HEK293T (cell line): ENCODE measurements at regions not wholly inside any gene's neighbourhood (a gene's known extent, or its start where the extent isn't known, plus 50 kb on each side); places are given as distances from the start of the nearest gene placed in this dataset.

Experiments
- CTCF ChIA-PET: fragments of 350-600 bp; formaldehyde crosslinking; extraction: SDS; loops from one replicate; lab custom pipeline; 2021; ENCODE audit warnings: antibody characterized with exemption, inconsistent platforms; lab: Yijun Ruan, JAX
- POLR2A ChIA-PET: fragments of 350-600 bp; formaldehyde crosslinking; extraction: SDS; loops from one replicate; lab custom pipeline; 2020; ENCODE audit warnings: antibody characterized with exemption, inconsistent platforms; lab: Yijun Ruan, JAX
- DNase-seq: peaks from one replicate; pipeline ENCODE4 v3.0.0; 2012; ENCODE audit warnings: mixed read lengths; ENCODE audit errors: extremely low spot score
- ARNT ChIP-seq: fragments of 450-650 bp; IDR thresholded peaks from 2 replicates; pipeline ENCODE4 v1.6.1; 2017; ENCODE audit warnings: mild to moderate bottlenecking
- BHLHE40 ChIP-seq: fragments of 450-650 bp; IDR thresholded peaks from 2 replicates; pipeline ENCODE4 v1.6.1; 2016; ENCODE audit warnings: mild to moderate bottlenecking, moderate library complexity, borderline replicate concordance
- CTBP1 ChIP-seq: fragments of 450-650 bp; IDR thresholded peaks from 2 replicates; pipeline ENCODE4 v1.6.1; 2016; ENCODE audit warnings: borderline replicate concordance
- ELF4 ChIP-seq: fragments of 450-650 bp; IDR thresholded peaks from 2 replicates; pipeline ENCODE4 v1.6.1; 2017; ENCODE audit warnings: antibody characterized with exemption
- FOXA1 ChIP-seq: fragments of 450-650 bp; IDR thresholded peaks from 2 replicates; pipeline ENCODE4 v1.6.1; 2016; ENCODE audit warnings: mild to moderate bottlenecking
- FOXK2 ChIP-seq: fragments of 450-650 bp; IDR thresholded peaks from 2 replicates; pipeline ENCODE4 v1.6.1; 2016; ENCODE audit warnings: mild to moderate bottlenecking
- FOXM1 ChIP-seq: fragments of 450-650 bp; IDR thresholded peaks from 2 replicates; pipeline ENCODE4 v1.6.1; 2017; ENCODE audit warnings: mild to moderate bottlenecking, borderline replicate concordance
- HDGF ChIP-seq: fragments of 450-650 bp; IDR thresholded peaks from 2 replicates; pipeline ENCODE4 v1.6.1; 2017; ENCODE audit warnings: antibody characterized with exemption, borderline replicate concordance
- L3MBTL2 ChIP-seq: fragments of 450-650 bp; conservative IDR thresholded peaks from 2 replicates; pipeline ENCODE4 v1.6.1; 2016; ENCODE audit warnings: mild to moderate bottlenecking
- LEF1 ChIP-seq: fragments of 450-650 bp; IDR thresholded peaks from 2 replicates; pipeline ENCODE4 v1.6.1; 2017; ENCODE audit warnings: mild to moderate bottlenecking, borderline replicate concordance
- NFRKB ChIP-seq: fragments of 450-650 bp; IDR thresholded peaks from 2 replicates; pipeline ENCODE4 v1.6.1; 2016; ENCODE audit warnings: mild to moderate bottlenecking, moderate library complexity
- PKNOX1 ChIP-seq: fragments of 450-650 bp; IDR thresholded peaks from 2 replicates; pipeline ENCODE4 v1.6.1; 2016
- SP1 ChIP-seq: fragments of 450-650 bp; IDR thresholded peaks from 2 replicates; pipeline ENCODE4 v1.6.1; 2017
- SUZ12 ChIP-seq: fragments of 450-650 bp; IDR thresholded peaks from 2 replicates; pipeline ENCODE4 v1.6.1; 2016; ENCODE audit warnings: mild to moderate bottlenecking
- TARDBP ChIP-seq: fragments of 450-650 bp; IDR thresholded peaks from 2 replicates; pipeline ENCODE4 v1.6.1; 2016
- ZNF384 ChIP-seq: fragments of 450-650 bp; IDR thresholded peaks from 2 replicates; pipeline ENCODE4 v1.6.1; 2016

- TF ChIP-seq LEF1 (no peak), PKNOX1 (no peak), SUZ12 (no peak), CTBP1 (no peak), FOXM1 (no peak)
- no peak for DNase-seq
- POLR2A ChIA-PET, result no interaction called here
- CTCF ChIA-PET, result no interaction called here
Observed at GRCh38 chr3:181797431-181797830, 85.7 kb downstream of the SOX2 start.

DNA sequence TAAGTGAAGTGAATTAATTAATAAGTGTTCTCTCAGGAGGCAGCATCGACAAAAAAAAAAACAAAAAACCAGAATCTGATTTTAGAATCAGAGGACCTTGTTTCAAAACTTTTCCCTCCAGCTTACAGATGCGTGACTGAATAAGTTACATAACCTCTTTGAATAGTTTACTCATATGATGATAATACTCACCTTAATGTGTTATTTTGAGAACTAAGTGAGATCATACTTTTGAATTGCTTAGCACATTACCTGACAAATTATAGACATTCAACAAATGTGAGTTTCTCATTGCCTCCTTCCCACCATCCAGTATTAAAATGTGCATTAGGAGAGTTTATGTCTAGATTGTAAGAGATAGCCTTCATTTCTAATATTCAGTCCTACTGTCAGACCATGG is 94.0 kb downstream of the SOX2 start:
- CTCF ChIA-PET, result no interaction called here
- DNase-seq, result no peak
- TF ChIP-seq CTBP1, result no peak
- TF ChIP-seq L3MBTL2, result no peak
- no peak for TF ChIP-seq FOXM1
- TF ChIP-seq PKNOX1, result no peak
- TF ChIP-seq SUZ12, result no peak
- no peak for TF ChIP-seq ELF4
- TF ChIP-seq BHLHE40, result no peak
- TF ChIP-seq NFRKB, result no peak
- TF ChIP-seq HDGF, result no peak
- no peak for TF ChIP-seq FOXK2
- no peak for TF ChIP-seq LEF1
- TF ChIP-seq TARDBP, result no peak
- POLR2A ChIA-PET, result no interaction called here

GRCh38 chr3:181808053-181808452 is 96.3 kb downstream of the SOX2 start:
- POLR2A ChIA-PET, result no interaction called here
- TF ChIP-seq FOXM1 (no peak), BHLHE40 (no peak), L3MBTL2 (no peak), ZNF384 (no peak), FOXK2 (no peak)
- CTCF ChIA-PET, result no interaction called here
- no peak for DNase-seq

DNA sequence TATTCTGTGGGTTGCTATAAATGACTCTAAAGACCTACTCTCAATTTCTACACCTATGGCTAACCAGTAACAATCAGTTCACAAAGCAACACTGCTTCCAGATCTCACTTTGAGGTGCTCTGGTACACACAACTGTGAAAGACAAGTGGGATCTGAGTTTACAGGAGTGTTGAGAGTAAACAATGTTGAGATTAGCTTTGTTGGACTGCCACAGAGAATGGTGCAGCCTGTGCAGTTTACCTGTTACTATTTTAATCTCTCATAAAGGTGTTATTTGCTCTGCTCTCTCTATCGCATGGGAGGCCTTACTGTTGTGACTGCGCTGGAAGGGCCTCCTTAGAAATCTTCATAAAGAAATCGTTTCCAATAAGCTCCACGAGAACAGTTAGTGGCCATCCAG is 112.0 kb downstream of the SOX2 start:
- POLR2A ChIA-PET, result no interaction called here

GRCh38 chr3:181824961-181825360 is 113.2 kb downstream of the SOX2 start:
- ChIA-PET CTCF (interaction anchor here (0.6 kb wide), 1 partner anchor 9 kb away, joined by 3 read pairs; no protein-coding TSS in a partner anchor), POLR2A (no interaction called here)
- no peak for DNase-seq
- no peak for TF ChIP-seq TARDBP
- TF ChIP-seq BHLHE40, result no peak
- TF ChIP-seq SP1, result no peak
- no peak for TF ChIP-seq CTBP1
- TF ChIP-seq FOXK2, result no peak
- TF ChIP-seq HDGF, result no peak
- no peak for TF ChIP-seq L3MBTL2

More for the DNA sequence above, 112.0 kb downstream of the SOX2 start:
- TF ChIP-seq BHLHE40 (no peak), FOXA1 (no peak), PKNOX1 (no peak), SP1 (no peak), CTBP1 (no peak), FOXK2 (no peak), SUZ12 (no peak), ELF4 (no peak), TARDBP (no peak), ZNF384 (no peak), L3MBTL2 (no peak), LEF1 (no peak), FOXM1 (no peak), NFRKB (no peak), ARNT (no peak), HDGF (no peak)
- no peak for DNase-seq
- CTCF ChIA-PET, result no interaction called here

GRCh38 chr3:181839039-181839915 is 127.6 kb downstream of the SOX2 start:
- DNase-seq, result no peak
- ChIA-PET CTCF (no interaction called here), POLR2A (no interaction called here)
- TF ChIP-seq LEF1 (no peak), FOXA1 (no peak), HDGF (no peak), NFRKB (no peak), L3MBTL2 (no peak)

GRCh38 chr3:181839916-181840297 is 128.2 kb downstream of the SOX2 start:
- no peak for TF ChIP-seq L3MBTL2
- no peak for TF ChIP-seq NFRKB
- TF ChIP-seq ELF4, result no peak
- no peak for TF ChIP-seq SP1
- no peak for DNase-seq
- ChIA-PET CTCF (interaction anchor here (0.6 kb wide), 1 partner anchor 131 kb away, joined by 3 read pairs; no protein-coding TSS in a partner anchor), POLR2A (no interaction called here)
